GM12865 (cell line): ENCODE measurements at regions not wholly inside any gene's neighbourhood (a gene's known extent, or its start where the extent isn't known, plus 50 kb on each side); places are given as distances from the start of the nearest gene placed in this dataset.

ENCODE experiments used
- DNase-seq: peaks from one replicate; pipeline ENCODE4 v3.0.0; 2010; ENCODE audit warnings: low read depth
- H3K4me3 ChIP-seq: 2 replicates; pipeline ENCODE4 v1.5.1; 2011; ENCODE audit warnings: mild to moderate bottlenecking, low read depth, low read length, control low read depth
- TF ChIP-seq, protein P1 (sequence below): IDR thresholded peaks from 2 replicates; pipeline ENCODE4 v1.5.1; 2011; ENCODE audit warnings: low read length, control low read depth, low read depth, inconsistent platforms; ENCODE audit not compliant: insufficient read depth; ENCODE audit errors: missing control alignments

DNA sequence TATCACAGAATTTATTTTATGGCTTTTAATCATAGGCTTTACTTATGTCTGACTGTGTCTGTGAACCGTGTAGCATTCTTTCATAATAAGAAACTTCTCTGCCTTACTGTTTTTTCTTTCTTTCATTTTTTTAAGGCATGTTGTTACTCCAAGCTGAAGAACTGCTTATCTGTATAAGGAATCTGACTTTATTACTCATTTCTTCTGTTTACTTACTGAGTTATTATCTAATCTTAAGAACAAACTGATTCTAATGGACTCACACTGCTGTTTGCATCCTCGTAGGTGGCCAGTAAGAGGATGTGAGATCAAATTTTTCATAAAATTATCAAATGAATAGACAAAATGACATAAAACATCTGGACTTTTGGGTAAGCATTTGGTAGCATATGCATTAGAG is 54.7 kb upstream of the DNAJC1 start:
- H3K4me3 ChIP-seq, result no peak overlapping the region
- TF ChIP-seq, protein P1, sequence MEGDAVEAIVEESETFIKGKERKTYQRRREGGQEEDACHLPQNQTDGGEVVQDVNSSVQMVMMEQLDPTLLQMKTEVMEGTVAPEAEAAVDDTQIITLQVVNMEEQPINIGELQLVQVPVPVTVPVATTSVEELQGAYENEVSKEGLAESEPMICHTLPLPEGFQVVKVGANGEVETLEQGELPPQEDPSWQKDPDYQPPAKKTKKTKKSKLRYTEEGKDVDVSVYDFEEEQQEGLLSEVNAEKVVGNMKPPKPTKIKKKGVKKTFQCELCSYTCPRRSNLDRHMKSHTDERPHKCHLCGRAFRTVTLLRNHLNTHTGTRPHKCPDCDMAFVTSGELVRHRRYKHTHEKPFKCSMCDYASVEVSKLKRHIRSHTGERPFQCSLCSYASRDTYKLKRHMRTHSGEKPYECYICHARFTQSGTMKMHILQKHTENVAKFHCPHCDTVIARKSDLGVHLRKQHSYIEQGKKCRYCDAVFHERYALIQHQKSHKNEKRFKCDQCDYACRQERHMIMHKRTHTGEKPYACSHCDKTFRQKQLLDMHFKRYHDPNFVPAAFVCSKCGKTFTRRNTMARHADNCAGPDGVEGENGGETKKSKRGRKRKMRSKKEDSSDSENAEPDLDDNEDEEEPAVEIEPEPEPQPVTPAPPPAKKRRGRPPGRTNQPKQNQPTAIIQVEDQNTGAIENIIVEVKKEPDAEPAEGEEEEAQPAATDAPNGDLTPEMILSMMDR, result no peak
- DNase-seq, result no peak

DNA sequence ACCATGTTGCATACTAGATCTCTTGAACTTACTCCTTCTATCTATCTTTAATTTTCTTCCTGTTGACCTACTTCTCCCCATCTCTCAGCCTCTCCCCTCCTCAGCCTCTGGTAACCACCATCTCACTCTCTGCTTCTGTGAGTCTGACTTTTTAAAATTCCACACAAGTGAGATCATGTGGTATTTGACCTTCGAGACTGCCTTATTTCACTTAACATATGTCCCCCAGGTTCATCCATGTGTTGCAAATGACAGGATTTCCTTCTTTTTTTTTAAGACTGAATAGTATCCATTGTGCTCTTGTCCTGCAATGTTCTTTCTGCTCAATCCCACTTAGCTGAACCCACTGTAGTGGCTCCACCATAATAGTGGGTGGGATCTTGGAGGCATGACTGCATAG is 51.4 kb upstream of the DNAJC1 start:
- DNase-seq, result no peak
- no peak overlapping the region for H3K4me3 ChIP-seq
- TF ChIP-seq, protein P1, result no peak
